ENCODE measurements at regions not wholly inside any gene's neighbourhood (a gene's known extent, or its start where the extent isn't known, plus 50 kb on each side); places are given as distances from the start of the nearest gene placed in this dataset.
A peak's percentile ranks its signal among the peaks of the same experiment; 100 is the strongest.

GRCh38 chr20:62580733-62581132, 61.6 kb upstream of the SLCO4A1 start:
- no peak for DNase-seq (ENCODE audit: low spot score)

GRCh38 chr20:62581308-62581707, 61.0 kb upstream of the SLCO4A1 start:
- no peak for DNase-seq (ENCODE audit: low spot score)

- DNase-seq (ENCODE audit: low spot score): no peak
Observed at GRCh38 chr20:62581806-62582205, 60.5 kb upstream of the SLCO4A1 start.

- DNase-seq (ENCODE audit: low spot score): no peak
Observed at GRCh38 chr20:62583424-62583920, 58.8 kb upstream of the SLCO4A1 start.

GRCh38 chr20:62584671-62585460, 57.4 kb upstream of the SLCO4A1 start:
- DNase-seq (ENCODE audit: low spot score): no peak

GRCh38 chr20:62585461-62585970, 56.8 kb upstream of the SLCO4A1 start:
- DNase-seq (ENCODE audit: low spot score): no peak

GRCh38 chr20:62586799-62587198, 55.5 kb upstream of the SLCO4A1 start:
- no peak for DNase-seq (ENCODE audit: low spot score)

GRCh38 chr20:62587757-62588402, 54.4 kb upstream of the SLCO4A1 start:
- peak; percentile 55 for DNase-seq (ENCODE audit: low spot score)

GRCh38 chr20:62588458-62589149, 53.7 kb upstream of the SLCO4A1 start:
- DNase-seq (ENCODE audit: low spot score): peak; percentile 61

GRCh38 chr20:62589150-62589498, 53.2 kb upstream of the SLCO4A1 start:
- no peak for DNase-seq (ENCODE audit: low spot score)

- DNase-seq (ENCODE audit: low spot score): no peak
Observed at GRCh38 chr20:62589720-62590119, 52.6 kb upstream of the SLCO4A1 start.

GRCh38 chr20:62590309-62591121, 51.8 kb upstream of the SLCO4A1 start:
- DNase-seq (ENCODE audit: low spot score): peak; percentile 97

GRCh38 chr20:62591122-62591468, 51.2 kb upstream of the SLCO4A1 start:
- DNase-seq (ENCODE audit: low spot score): no peak

GRCh38 chr20:62591591-62591990, 50.7 kb upstream of the SLCO4A1 start:
- no peak for DNase-seq (ENCODE audit: low spot score)

Data from A172 (cell line).